HepG2 (cell line): ENCODE measurements at regions not wholly inside any gene's neighbourhood (a gene's known extent, or its start where the extent isn't known, plus 50 kb on each side); places are given as distances from the start of the nearest gene placed in this dataset.

Source experiments
- ATAC-seq: fragments of 200-7000 bp; cut with Tn5 transposase; 3 replicates; pipeline ENCODE4 v1.9.1; 2020; ENCODE audit warnings: mild to moderate bottlenecking, moderate library complexity
- BruUV-seq: library from RNA; stranded (reverse); fragments of 400-500 nt; replicated peaks from 2 replicates; lab custom pipeline; 2021; lab: Mats Ljungman, UMichigan
- CTCF ChIA-PET: fragments of 300-600 bp; formaldehyde crosslinking; extraction: SDS; loops from one replicate; lab custom pipeline; 2021; ENCODE audit warnings: low total read pairs, inconsistent platforms, low intra/inter-chr PET ratio; lab: Yijun Ruan, JAX
- POLR2A ChIA-PET: fragments of 350-600 bp; sonication (Branson Sonifier 250); formaldehyde crosslinking; loops from one replicate; lab custom pipeline; 2020; ENCODE audit warnings: antibody characterized with exemption, inconsistent platforms; lab: Yijun Ruan, JAX
- DNase-seq: peaks from one replicate; pipeline ENCODE4 v3.0.0-alpha.2; 2015; ENCODE audit warnings: low spot score
- FAIRE-seq: peaks from 3 replicates; lab custom pipeline; 2011; peaks lifted over from hg19 to GRCh38; lab: Jason Lieb, UNC
- H2AFZ ChIP-seq: one replicate; pipeline ENCODE4 v1.6.1; 2011; ENCODE audit warnings: low read length, inconsistent platforms
- H3K27ac ChIP-seq: fragments of 300-600 bp; 3 replicates; pipeline ENCODE4 v1.8.0; 2011; ENCODE audit warnings: mixed run types, mild to moderate bottlenecking, mixed read lengths, low read length, inconsistent platforms; ENCODE audit not compliant: insufficient read depth; ENCODE audit errors: extremely low read length
- H3K27me3 ChIP-seq, 2 experiments: fragments of 200-600 bp in 1 of 2; 2 replicates in 1 of 2; 3 replicates in 1 of 2; pipeline versions ENCODE4 v1.6.0 to v1.8.0; 2011; ENCODE audit warnings: low read length in 2 of 2, mild to moderate bottlenecking in 2 of 2, moderate library complexity in 2 of 2, inconsistent platforms in 1 of 2; ENCODE audit not compliant: insufficient read depth in 2 of 2, control insufficient read depth in 1 of 2
- H3K36me3 ChIP-seq, 2 experiments: fragments of 200-600 bp in 1 of 2; replicated peaks in 1 of 2; 2 replicates in 1 of 2; 3 replicates in 1 of 2; pipeline versions ENCODE4 v1.5.1 to v1.8.0; 2011; ENCODE audit warnings: low read length in 2 of 2, inconsistent platforms in 1 of 2; ENCODE audit not compliant: insufficient read depth in 2 of 2, control insufficient read depth in 1 of 2
- H3K4me1 ChIP-seq: 2 replicates; pipeline ENCODE4 v1.5.1; 2012; ENCODE audit warnings: low read length, inconsistent platforms; ENCODE audit not compliant: insufficient read depth
- H3K4me2 ChIP-seq: 2 replicates; pipeline ENCODE4 v1.6.0; 2011; ENCODE audit warnings: low read depth, low read length, inconsistent platforms
- H3K4me3 ChIP-seq, 3 experiments: fragments of 200-600 bp in 1 of 3; sonication (generic), shearing (Covaris generic) in 1 of 3; replicated peaks in 1 of 3; 2 replicates each; pipeline ENCODE4 v1.5.1; 2011 to 2016; ENCODE audit warnings: low read length in 3 of 3, inconsistent platforms in 2 of 3, low read depth in 2 of 3, mild to moderate bottlenecking in 2 of 3, control low read depth in 1 of 3, mixed read lengths in 1 of 3; ENCODE audit not compliant: insufficient read depth in 1 of 3
- H3K79me2 ChIP-seq: one replicate; pipeline ENCODE4 v1.6.1; 2011; ENCODE audit warnings: low read length, inconsistent platforms; ENCODE audit not compliant: insufficient read depth
- H3K9ac ChIP-seq: 2 replicates; pipeline ENCODE4 v1.6.0; 2011; ENCODE audit warnings: mild to moderate bottlenecking, low read depth, low read length, inconsistent platforms; ENCODE audit not compliant: insufficient read depth
- H3K9me3 ChIP-seq: 2 replicates; pipeline ENCODE4 v1.5.1; 2012; ENCODE audit warnings: mild to moderate bottlenecking, low read length
- H4K20me1 ChIP-seq: 2 replicates; pipeline ENCODE4 v1.6.0; 2011; ENCODE audit warnings: inconsistent platforms, mild to moderate bottlenecking, low read length, moderate library complexity; ENCODE audit not compliant: insufficient read depth
- IKZF1 ChIP-seq: fragments of 450-650 bp; IDR thresholded peaks from 2 replicates; pipeline ENCODE4 v1.7.1; 2016
- KLF6 ChIP-seq: IDR thresholded peaks from 2 replicates; pipeline ENCODE4 v1.8.0; 2016; ENCODE audit warnings: missing biosample characterization, missing genetic modification reagents
- MTF2 ChIP-seq: sonication (generic); formaldehyde crosslinking; IDR thresholded peaks from 2 replicates; pipeline ENCODE4 v1.5.0; 2020; ENCODE audit warnings: missing genetic modification reagents, borderline replicate concordance
- NFAT5 ChIP-seq: sonication (generic); formaldehyde crosslinking; IDR thresholded peaks from 2 replicates; pipeline ENCODE4 v1.4.0; 2020; ENCODE audit warnings: missing genetic modification reagents
- NFIB ChIP-seq: sonication (generic); formaldehyde crosslinking; IDR thresholded peaks from 2 replicates; pipeline ENCODE4 v1.9.0; 2021; ENCODE audit warnings: missing genetic modification reagents, mild to moderate bottlenecking, borderline replicate concordance
- PTBP1 ChIP-seq: fragments of 200-400 bp; formaldehyde crosslinking; IDR thresholded peaks from 2 replicates; pipeline ENCODE4 v1.6.1; 2018; ENCODE audit warnings: low read length, low read depth; ENCODE audit not compliant: poor library complexity, severe bottlenecking
- TCF7L2 ChIP-seq: IDR thresholded peaks from 2 replicates; pipeline ENCODE4 v1.6.1; 2011; ENCODE audit warnings: mild to moderate bottlenecking, low read depth, low read length, moderate library complexity
- ZNF3 ChIP-seq: IDR thresholded peaks from 2 replicates; pipeline ENCODE4 v1.7.0; 2017; ENCODE audit warnings: inconsistent platforms
- ZNF713 ChIP-seq: sonication (generic); formaldehyde crosslinking; IDR thresholded peaks from 2 replicates; pipeline ENCODE4 v1.4.0; 2020; ENCODE audit warnings: mild to moderate bottlenecking, missing genetic modification reagents
- in situ Hi-C: cut with HindIII; loops from 2 replicates; pipeline ENCODE4 v1.10.0; 2017; ENCODE audit warnings: low pct_unique_long_range_greater_than_20kb; ENCODE audit not compliant: extremely low pct_ligation_motif_present
- intact Hi-C: fragments of 100-400 bp; cut with micrococcal nuclease; formaldehyde crosslinking; loops from one replicate; pipeline ENCODE4 v1.10.0; 2022; ENCODE audit not compliant: unreplicated experiment
- TF ChIP-seq, protein P1 (sequence below): sonication (generic); formaldehyde crosslinking; IDR thresholded peaks from 2 replicates; pipeline ENCODE4 v1.5.1; 2020; ENCODE audit warnings: mild to moderate bottlenecking, missing genetic modification reagents, borderline replicate concordance
- TF ChIP-seq, protein P2 (sequence below): IDR thresholded peaks from 2 replicates; pipeline ENCODE4 v1.6.1; 2016; ENCODE audit warnings: low read depth
- TF ChIP-seq, protein P3 (sequence below): sonication (generic); formaldehyde crosslinking; IDR thresholded peaks from 2 replicates; pipeline ENCODE4 v1.4.0; 2020; ENCODE audit warnings: missing genetic modification reagents, mild to moderate bottlenecking, borderline replicate concordance

DNA sequence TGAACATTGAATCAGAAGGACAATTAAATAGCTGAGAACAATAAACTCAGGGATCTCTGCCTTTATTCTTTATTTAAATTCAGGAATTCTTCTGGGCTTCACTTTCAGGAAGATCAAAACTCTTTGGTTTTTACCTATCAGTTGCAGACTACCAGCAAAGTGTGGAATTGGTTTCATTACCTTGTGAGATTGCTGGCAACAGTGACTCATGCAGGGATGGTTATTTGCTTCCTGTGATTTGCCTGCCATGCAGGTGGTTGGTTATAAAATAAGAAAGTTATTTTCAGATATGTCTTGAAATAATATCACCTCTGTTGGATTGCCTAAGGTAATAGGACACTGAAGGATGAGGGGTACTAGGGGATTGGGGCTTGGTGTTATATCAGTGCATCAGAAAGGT, 204.6 kb downstream of the PTBP2 start:
- Histone ChIP-seq H3K36me3 (no peaks in the 10 kb centered on the region), H3K4me1 (no peaks in the 10 kb centered on the region), H3K9me3 (no peaks in the 10 kb centered on the region), H3K9ac (no peak overlapping the region), H3K27me3 (no peaks in the 10 kb centered on the region), H3K27ac (no peak overlapping the region), H3K79me2 (no peaks in the 10 kb centered on the region), H4K20me1 (no peaks in the 10 kb centered on the region), H3K4me3 (no peak overlapping the region), H3K4me2 (no peak overlapping the region), H2AFZ (no peak overlapping the region)
- DNase-seq (no peak), FAIRE-seq (no peak), ATAC-seq (no peak)
- CTCF ChIA-PET = no interaction called here
- POLR2A ChIA-PET = no interaction called here
- no TSS peak for BruUV-seq
- in situ Hi-C loops = no loop called here
- intact Hi-C loops = no loop called here
- TF ChIP-seq ZNF3 (CRISPR knock-in tag) = no peak
- TF ChIP-seq PTBP1 = no peak
- TF ChIP-seq NFIB (CRISPR knock-in tag) = no peak
- no peak for TF ChIP-seq IKZF1
- no peak for TF ChIP-seq ZNF713
- no peak for TF ChIP-seq NFAT5 (CRISPR knock-in tag)
- TF ChIP-seq KLF6 = no peak
- TF ChIP-seq TCF7L2 = no peak
- TF ChIP-seq, protein P1, sequence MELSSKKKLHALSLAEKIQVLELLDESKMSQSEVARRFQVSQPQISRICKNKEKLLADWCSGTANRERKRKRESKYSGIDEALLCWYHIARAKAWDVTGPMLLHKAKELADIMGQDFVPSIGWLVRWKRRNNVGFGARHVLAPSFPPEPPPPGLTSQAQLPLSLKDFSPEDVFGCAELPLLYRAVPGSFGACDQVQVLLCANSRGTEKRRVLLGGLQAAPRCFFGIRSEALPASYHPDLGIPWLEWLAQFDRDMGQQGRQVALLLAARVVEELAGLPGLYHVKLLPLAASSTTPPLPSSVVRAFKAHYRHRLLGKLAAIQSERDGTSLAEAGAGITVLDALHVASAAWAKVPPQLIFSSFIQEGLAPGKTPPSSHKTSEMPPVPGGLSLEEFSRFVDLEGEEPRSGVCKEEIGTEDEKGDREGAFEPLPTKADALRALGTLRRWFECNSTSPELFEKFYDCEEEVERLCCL (CRISPR knock-in tag) = no peak
- TF ChIP-seq, protein P2, sequence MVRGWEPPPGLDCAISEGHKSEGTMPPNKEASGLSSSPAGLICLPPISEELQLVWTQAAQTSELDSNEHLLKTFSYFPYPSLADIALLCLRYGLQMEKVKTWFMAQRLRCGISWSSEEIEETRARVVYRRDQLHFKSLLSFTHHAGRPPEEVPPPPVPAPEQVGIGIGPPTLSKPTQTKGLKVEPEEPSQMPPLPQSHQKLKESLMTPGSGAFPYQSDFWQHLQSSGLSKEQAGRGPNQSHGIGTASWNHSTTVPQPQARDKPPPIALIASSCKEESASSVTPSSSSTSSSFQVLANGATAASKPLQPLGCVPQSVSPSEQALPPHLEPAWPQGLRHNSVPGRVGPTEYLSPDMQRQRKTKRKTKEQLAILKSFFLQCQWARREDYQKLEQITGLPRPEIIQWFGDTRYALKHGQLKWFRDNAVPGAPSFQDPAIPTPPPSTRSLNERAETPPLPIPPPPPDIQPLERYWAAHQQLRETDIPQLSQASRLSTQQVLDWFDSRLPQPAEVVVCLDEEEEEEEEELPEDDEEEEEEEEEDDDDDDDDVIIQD (CRISPR knock-in tag) = no peak
- TF ChIP-seq, protein P3, sequence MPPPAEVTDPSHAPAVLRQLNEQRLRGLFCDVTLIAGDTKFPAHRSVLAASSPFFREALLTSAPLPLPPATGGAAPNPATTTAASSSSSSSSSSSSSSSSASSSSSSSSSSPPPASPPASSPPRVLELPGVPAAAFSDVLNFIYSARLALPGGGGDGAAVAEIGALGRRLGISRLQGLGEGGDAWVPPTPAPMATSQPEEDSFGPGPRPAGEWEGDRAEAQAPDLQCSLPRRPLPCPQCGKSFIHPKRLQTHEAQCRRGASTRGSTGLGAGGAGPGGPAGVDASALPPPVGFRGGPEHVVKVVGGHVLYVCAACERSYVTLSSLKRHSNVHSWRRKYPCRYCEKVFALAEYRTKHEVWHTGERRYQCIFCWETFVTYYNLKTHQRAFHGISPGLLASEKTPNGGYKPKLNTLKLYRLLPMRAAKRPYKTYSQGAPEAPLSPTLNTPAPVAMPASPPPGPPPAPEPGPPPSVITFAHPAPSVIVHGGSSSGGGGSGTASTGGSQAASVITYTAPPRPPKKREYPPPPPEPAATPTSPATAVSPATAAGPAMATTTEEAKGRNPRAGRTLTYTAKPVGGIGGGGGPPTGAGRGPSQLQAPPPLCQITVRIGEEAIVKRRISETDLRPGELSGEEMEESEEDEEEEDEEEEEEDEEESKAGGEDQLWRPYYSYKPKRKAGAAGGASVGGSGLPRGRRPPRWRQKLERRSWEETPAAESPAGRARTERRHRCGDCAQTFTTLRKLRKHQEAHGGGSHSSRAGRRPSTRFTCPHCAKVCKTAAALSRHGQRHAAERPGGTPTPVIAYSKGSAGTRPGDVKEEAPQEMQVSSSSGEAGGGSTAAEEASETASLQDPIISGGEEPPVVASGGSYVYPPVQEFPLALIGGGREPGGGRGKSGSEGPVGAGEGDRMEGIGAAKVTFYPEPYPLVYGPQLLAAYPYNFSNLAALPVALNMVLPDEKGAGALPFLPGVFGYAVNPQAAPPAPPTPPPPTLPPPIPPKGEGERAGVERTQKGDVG = no peak
- no peak for TF ChIP-seq MTF2 (CRISPR knock-in tag)
